NCI-H524 treated with DMSO at 0.1 percent for 48 hours (cell line): ENCODE measurements at regions not wholly inside any gene's neighbourhood (a gene's known extent, or its start where the extent isn't known, plus 50 kb on each side); places are given as distances from the start of the nearest gene placed in this dataset.

Source experiments
- DNase-seq: peaks from one replicate; lab custom pipeline; 2025; lab: John Stamatoyannopoulos, UW

- DNase-seq = no peak
Observed at GRCh38 chr2:129439406-129440302, 539.8 kb upstream of the RAB6C start.

DNA sequence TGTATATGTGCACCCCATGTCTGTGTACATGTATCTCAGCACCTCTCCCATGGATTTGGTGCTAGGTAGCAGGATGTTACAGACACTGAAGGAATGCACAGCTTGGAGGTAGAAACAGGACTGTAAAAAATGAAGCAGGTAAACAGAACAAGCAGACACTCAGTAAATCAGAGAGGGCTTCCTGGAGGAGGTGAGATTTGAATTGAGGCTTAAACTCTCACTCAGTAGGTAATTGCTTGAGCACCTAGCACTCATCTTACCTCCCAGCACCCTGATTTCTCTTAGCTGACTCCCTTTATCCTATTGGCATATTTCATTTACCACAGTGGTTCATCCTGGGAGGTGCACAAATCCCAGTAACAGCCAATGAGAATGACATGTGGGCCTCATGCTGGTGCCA lies 537.9 kb upstream of the RAB6C start:
- no peak for DNase-seq

- no peak for DNase-seq
Observed at GRCh38 chr2:129443235-129443864, 536.1 kb upstream of the RAB6C start.

GRCh38 chr2:129443865-129444739 lies 535.4 kb upstream of the RAB6C start:
- no peak for DNase-seq

GRCh38 chr2:129444751-129445150 lies 534.7 kb upstream of the RAB6C start:
- no peak for DNase-seq

- DNase-seq = no peak
Observed at GRCh38 chr2:129456691-129457090, 522.8 kb upstream of the RAB6C start.

- no peak for DNase-seq
Observed at GRCh38 chr2:129457277-129457818, 522.1 kb upstream of the RAB6C start.

- no peak for DNase-seq
Observed at GRCh38 chr2:129458006-129458405, 521.5 kb upstream of the RAB6C start.

DNA sequence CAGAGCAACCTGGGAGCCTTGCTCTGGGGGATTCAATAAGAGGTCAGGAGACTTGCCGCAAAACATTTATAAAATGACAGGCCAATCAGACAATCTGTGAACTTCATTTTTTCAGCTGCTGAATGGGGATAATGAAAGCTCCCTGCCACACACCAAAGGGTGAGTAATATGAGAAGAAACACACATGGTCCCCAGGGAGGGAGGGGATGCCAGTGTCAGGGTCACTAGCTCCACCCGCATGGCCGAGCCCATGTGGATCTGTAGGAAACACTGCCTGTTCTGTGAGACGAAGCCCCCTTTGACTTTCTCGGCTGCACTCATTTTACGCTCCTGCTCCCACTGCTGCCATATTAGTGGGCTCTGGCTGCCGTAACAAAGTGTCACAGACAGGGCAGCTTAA lies 521.0 kb upstream of the RAB6C start:
- no peak for DNase-seq

DNA sequence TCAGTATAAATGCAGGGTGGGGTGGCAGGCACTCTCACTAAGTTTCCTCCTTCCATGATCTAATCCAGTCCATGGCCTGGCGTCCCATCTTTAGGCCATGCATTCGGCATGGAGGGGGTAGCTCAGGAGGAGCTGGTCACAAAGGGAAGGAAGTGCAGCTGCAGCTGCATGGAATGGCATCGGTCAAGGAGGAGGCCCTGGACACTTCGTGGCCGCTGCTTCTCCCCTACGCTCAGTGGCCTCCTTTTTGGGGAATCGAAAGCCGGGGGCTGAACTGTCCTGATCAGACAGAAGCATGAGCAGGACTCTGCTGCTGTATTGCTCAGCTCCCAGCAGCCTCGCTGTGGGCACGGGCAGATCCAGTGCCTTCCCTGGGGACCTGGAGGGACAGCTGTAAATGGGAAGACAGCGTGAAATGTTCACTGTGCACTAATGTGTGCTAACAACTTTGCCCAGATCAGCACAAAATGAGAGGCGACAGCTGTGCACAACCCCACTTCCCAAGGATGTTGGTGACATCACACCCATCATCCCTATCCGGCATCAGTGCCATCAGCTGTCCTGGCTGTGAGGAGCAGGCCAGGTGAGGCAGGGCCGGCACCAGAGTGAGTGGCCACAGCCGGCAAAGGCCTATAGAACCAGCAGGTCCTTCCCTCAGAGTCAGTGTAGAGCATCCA lies 520.1 kb upstream of the RAB6C start:
- DNase-seq = no peak

DNA sequence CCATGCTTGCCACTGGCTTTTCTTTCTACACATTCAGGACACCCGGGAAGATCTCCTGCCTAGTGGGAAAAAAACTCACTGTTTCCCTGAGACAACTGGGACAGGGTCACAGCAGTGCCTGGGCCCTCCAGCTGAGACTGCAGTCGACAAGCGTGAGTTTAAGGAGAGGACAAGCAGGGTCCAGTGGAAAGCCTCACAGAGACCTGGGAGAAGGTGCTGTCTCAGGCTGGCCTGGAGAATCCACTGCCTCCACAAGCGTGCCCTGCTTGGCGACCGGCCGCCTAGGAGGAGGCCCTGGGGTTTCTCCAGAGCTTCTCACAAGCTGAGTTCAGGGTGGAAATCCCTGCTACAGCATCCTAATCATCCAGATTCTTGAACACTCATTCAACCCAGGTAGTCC lies 519.6 kb upstream of the RAB6C start:
- DNase-seq = no peak

DNA sequence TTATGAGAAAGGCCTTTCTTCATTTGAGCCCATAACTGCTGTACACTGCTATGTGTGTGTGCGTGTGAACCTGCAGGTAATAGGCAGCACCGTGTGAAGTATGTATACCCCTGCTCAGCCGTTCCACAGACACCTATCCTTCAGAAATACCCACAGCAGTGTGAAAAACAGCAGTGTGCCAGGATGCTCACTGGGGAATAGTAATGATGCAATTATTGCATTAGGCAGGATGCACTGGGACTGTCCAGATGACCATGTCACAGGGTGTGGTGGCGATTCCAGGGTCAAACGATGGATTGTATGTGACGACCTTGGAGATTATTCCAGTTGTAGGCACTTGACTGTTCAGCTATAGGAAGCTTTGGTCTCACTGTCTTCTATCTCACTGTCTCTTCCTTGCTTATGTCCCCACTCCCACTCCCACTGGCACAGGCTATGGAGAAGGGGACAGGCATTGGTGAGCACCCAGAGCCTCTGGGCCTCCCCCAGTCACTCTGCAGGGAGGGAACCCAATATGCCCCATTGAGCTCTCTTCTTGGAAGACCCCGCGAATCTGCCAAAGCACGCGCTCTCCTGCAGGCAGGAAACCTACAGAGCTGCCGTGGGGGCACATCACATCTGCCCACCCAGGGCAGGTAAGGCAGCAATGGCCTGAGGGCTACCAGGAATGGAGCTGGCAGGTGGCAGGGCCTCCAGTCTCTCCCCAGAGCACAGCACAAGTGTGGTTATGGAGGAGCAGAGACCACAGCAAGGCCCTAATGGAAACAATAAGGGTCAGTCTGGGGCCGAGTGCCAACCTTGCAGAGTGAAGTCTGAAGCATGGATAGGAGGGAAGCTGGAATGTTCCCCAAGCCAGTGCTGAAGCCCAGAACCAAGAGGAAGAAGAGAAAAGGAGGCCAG lies 518.9 kb upstream of the RAB6C start:
- DNase-seq = no peak

DNA sequence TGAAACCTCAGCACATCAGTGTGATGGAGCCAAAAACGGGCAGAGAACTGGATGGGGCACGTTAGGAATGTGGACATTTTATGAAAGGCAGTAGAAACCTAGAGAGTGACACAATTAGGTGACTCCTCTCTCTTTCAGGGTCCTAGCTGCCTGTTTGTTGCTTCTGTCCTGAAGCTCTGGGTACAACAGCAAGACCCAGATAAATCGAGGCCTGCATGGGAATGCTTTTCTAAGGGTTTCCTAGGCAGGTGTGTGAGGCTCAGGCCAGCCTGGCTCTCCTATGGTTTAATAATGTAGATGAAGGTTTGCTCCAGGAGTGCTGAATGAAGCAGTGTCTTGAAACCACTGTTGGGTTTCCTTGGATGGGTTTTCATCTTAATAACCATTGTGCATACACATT lies 517.1 kb upstream of the RAB6C start:
- no peak for DNase-seq

DNA sequence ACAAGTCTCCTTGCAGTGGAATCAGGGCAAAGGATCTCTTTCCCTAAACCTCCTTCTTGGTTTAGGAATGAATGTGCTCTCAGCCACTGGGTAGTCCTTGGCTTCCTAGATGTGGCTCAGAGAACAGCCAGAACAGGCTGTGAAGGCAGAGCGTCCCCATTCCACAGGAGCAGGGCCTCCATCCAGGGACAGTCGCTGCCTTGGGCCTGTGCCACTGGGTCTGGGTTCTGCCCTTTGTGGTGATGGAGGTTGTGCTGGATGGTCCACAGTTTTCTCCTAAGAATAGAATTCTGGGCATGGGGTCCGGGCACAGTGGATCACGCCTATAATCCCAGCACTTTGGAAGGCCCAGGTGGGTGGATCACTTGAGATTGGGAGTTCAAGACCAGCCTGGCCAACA lies 516.5 kb upstream of the RAB6C start:
- DNase-seq = no peak

- no peak for DNase-seq
Observed at GRCh38 chr2:129464036-129464435, 515.4 kb upstream of the RAB6C start.

DNA sequence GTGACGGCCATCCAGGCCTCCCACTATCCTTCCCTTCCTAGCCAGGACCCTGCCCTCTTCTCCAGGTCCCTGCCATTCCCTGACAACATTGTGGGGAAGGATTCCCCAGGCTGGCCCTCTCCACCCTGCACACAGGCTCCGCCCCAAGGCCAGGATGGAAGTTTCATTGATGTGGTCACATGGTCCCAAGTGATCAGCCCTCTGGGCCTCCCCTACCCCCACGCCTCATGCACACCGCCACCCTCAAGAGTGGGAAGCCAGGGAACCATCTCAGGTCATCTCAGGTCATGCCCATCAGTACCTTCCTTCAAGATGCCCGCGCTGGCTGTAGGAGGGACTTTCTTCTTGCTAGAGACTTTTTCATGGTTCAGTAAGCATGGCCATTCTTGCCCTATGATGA lies 514.8 kb upstream of the RAB6C start:
- DNase-seq = no peak

DNA sequence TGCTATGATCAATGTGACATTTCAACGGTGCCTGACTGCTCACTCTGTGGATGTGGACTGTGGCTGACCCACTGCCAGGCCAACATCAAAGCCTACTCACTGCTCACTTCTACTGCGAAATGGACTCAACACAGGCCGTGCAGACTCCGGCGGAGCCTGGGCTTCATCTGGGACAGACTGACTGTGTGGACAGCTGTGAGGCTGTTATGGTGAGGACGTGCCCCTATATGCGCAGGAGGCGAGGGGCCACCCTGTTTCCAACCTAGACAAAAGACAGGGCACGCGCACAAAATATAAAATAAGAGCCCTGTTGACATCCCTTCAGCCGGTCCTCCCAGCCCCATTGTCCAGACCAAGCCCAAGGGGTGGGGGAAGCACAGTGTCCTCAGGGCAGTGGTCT lies 514.4 kb upstream of the RAB6C start:
- no peak for DNase-seq

DNA sequence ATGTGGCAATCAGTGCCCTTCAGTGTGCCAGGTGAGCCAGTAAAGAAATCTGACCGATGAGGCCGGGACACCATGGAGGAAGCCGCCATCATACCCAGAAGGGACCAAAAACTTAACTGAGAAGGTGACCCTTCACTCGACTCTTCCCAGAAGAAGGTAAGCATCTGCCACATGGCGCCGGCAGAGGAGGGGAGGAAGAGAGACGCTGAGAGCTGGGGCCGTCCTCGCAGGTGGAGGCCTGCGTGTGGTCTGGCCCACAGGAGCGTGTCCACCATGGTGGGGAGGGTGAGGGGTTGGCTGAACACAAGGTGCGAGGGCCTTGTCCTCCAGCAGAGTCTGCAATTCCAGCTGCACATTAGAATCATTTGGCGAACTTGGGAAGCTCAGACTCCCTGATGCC lies 513.1 kb upstream of the RAB6C start:
- no peak for DNase-seq

- DNase-seq = no peak
Observed at GRCh38 chr2:129467012-129467779, 512.3 kb upstream of the RAB6C start.

DNA sequence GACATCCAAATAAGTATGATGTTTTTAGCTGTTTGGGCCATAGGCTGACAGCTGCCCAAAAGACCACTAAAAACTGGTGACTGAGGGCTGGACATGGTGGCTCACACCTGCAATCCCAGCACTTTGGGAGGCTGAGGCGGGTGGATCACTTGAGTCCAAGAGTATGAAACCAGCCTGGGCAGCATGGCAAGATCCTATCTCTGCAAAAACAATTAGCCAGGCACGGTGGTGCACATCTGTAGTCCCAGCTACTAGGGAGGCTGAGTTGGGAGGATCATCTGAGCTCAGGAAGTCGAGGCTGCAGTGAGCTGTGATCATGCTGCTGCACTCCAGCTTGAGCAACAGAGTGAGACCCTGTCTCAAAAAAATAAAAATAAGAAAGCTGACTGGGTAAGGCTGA lies 511.5 kb upstream of the RAB6C start:
- DNase-seq = no peak
